ENCODE measurements at regions not wholly inside any gene's neighbourhood (a gene's known extent, or its start where the extent isn't known, plus 50 kb on each side); places are given as distances from the start of the nearest gene placed in this dataset.

- no peak overlapping the region for H3K4me3 ChIP-seq
- DNase-seq = no peak
- H3K36me3 ChIP-seq = no peaks in the 10 kb centered on the region
- H3K9me3 ChIP-seq = no peaks in the 10 kb centered on the region
- no peak overlapping the region for H3K27ac ChIP-seq
- no peak for TF ChIP-seq CTCF (IDR thresholded peaks at IDR 0.05)
- intact Hi-C loops (cut with DNase I) = no loop called here
- ATAC-seq = no peak
- H3K4me1 ChIP-seq = no peaks in the 10 kb centered on the region
- no peaks in the 10 kb centered on the region for H3K27me3 ChIP-seq (ENCODE audit: low read depth)
Observed at GRCh38 chr3:181615666-181616065, 96.1 kb upstream of the SOX2 start.

- Histone ChIP-seq H3K27ac (no peak overlapping the region), H3K36me3 (no peaks in the 10 kb centered on the region), H3K4me3 (no peak overlapping the region), H3K4me1 (no peaks in the 10 kb centered on the region), H3K27me3 (ENCODE audit: low read depth) (no peaks in the 10 kb centered on the region), H3K9me3 (no peaks in the 10 kb centered on the region)
- intact Hi-C loops (cut with DNase I) = no loop called here
- DNase-seq (no peak), ATAC-seq (no peak)
- no peak for TF ChIP-seq CTCF (IDR thresholded peaks at IDR 0.05)
Observed at GRCh38 chr3:181614878-181615277, 96.8 kb upstream of the SOX2 start.

- Histone ChIP-seq H3K4me3 (no peak overlapping the region), H3K9me3 (no peaks in the 10 kb centered on the region), H3K27ac (no peak overlapping the region), H3K27me3 (ENCODE audit: low read depth) (no peaks in the 10 kb centered on the region), H3K4me1 (no peaks in the 10 kb centered on the region), H3K36me3 (no peaks in the 10 kb centered on the region)
- DNase-seq (no peak), ATAC-seq (no peak)
- intact Hi-C loops (cut with DNase I) = no loop called here
- TF ChIP-seq CTCF (IDR thresholded peaks at IDR 0.05) = no peak
Observed at GRCh38 chr3:181613813-181614212, 97.9 kb upstream of the SOX2 start.

GRCh38 chr3:181613191-181613590 is 98.5 kb upstream of the SOX2 start:
- H3K27me3 ChIP-seq (ENCODE audit: low read depth) = no peaks in the 10 kb centered on the region
- TF ChIP-seq CTCF (IDR thresholded peaks at IDR 0.05) = no peak
- H3K27ac ChIP-seq = no peak overlapping the region
- ATAC-seq (no peak), DNase-seq (no peak)
- no peak overlapping the region for H3K4me3 ChIP-seq
- H3K36me3 ChIP-seq = no peaks in the 10 kb centered on the region
- no peaks in the 10 kb centered on the region for H3K9me3 ChIP-seq
- H3K4me1 ChIP-seq = no peaks in the 10 kb centered on the region
- intact Hi-C loops (cut with DNase I) = no loop called here

GRCh38 chr3:181610973-181611265 is 100.8 kb upstream of the SOX2 start:
- Histone ChIP-seq H3K4me1 (no peaks in the 10 kb centered on the region), H3K27me3 (ENCODE audit: low read depth) (no peaks in the 10 kb centered on the region), H3K9me3 (no peaks in the 10 kb centered on the region), H3K4me3 (no peak overlapping the region), H3K27ac (no peak overlapping the region), H3K36me3 (no peaks in the 10 kb centered on the region)
- intact Hi-C loops (cut with DNase I) = no loop called here
- no peak for TF ChIP-seq CTCF (IDR thresholded peaks at IDR 0.05)
- no peak for DNase-seq
- no peak for ATAC-seq
